ENCODE measurements at regions not wholly inside any gene's neighbourhood (a gene's known extent, or its start where the extent isn't known, plus 50 kb on each side); places are given as distances from the start of the nearest gene placed in this dataset.

DNA sequence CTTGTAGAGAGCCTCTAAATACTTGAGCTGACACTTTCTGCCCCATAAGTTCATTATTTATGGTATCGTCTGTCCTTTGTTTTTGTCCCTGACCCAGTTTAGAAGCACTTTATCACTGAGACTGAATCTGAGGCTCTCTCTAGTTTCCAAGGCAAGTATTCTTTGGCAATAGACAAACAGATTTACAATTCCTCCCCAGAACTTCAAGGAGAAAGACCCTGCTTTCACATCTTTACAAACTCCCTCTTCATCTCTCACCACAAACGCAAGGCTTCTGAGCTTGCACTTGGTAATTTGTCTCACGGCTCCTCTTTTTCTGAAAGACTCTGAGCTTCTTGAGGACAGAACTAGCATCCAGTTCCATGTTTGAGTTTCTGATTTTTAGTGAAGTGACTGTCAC lies 49.8 kb upstream of the PARP11 start:
- intact Hi-C loops (cut with DNase I): no loop called here
- ATAC-seq (no peak), DNase-seq (no peak)
